HL-60 (cell line): ENCODE measurements at regions not wholly inside any gene's neighbourhood (a gene's known extent, or its start where the extent isn't known, plus 50 kb on each side); places are given as distances from the start of the nearest gene placed in this dataset.

ENCODE experiments used
- DNase-seq, 2 experiments: peaks; one replicate each; pipeline ENCODE4 v3.0.0-alpha.2; 2010 to 2020; ENCODE audit warnings: low read depth in 1 of 2, low spot score in 1 of 2
- H3K27ac ChIP-seq: fragments of 250-450 bp; sonication (Bioruptor Pico); replicated peaks from 2 replicates; pipeline ENCODE4 v1.5.1; 2020; ENCODE audit warnings: mild to moderate bottlenecking, moderate library complexity
- H3K27me3 ChIP-seq: fragments of 250-450 bp; sonication (Bioruptor Pico); 2 replicates; pipeline ENCODE4 v1.5.1; 2021; ENCODE audit warnings: mild to moderate bottlenecking, moderate library complexity; ENCODE audit not compliant: insufficient read depth, poor library complexity, severe bottlenecking
- H3K4me3 ChIP-seq: replicated peaks from 2 replicates; pipeline ENCODE4 v1.5.1; 2011; ENCODE audit warnings: mild to moderate bottlenecking, control low read depth, low read length; ENCODE audit not compliant: insufficient read depth
- CTCF ChIP-seq: IDR thresholded peaks from one replicate; pipeline ENCODE4 v1.5.1; 2011; ENCODE audit warnings: low read length, control low read depth, inconsistent platforms; ENCODE audit not compliant: insufficient read depth
- GABPA ChIP-seq: IDR thresholded peaks from 2 replicates; pipeline ENCODE4 v1.6.1; 2012; ENCODE audit warnings: low read depth
- POLR2AphosphoS5 ChIP-seq: IDR thresholded peaks from 2 replicates; pipeline ENCODE4 v1.6.1; 2012; ENCODE audit warnings: low read depth
- REST ChIP-seq: IDR thresholded peaks from 2 replicates; pipeline ENCODE4 v1.6.1; 2012; ENCODE audit warnings: low read depth; ENCODE audit not compliant: insufficient replicate concordance
- SPI1 ChIP-seq: IDR thresholded peaks from 2 replicates; pipeline ENCODE4 v1.6.1; 2012; ENCODE audit warnings: low read depth, mild to moderate bottlenecking, borderline replicate concordance

GRCh38 chr2:162916286-162916801, 77.8 kb upstream of the KCNH7 start:
- no peak for DNase-seq
- TF ChIP-seq GABPA (no peak), CTCF (no peak), POLR2AphosphoS5 (no peak), SPI1 (no peak), REST (no peak)
- Histone ChIP-seq H3K27me3 (no peaks in the 10 kb centered on the region), H3K27ac (no peak overlapping the region), H3K4me3 (no peak overlapping the region)

- H3K27me3 ChIP-seq = no peaks in the 10 kb centered on the region
- H3K4me3 ChIP-seq = no peak overlapping the region
- TF ChIP-seq REST (no peak), CTCF (no peak), SPI1 (no peak), GABPA (no peak), POLR2AphosphoS5 (no peak)
- H3K27ac ChIP-seq = no peak overlapping the region
- DNase-seq = no peak
Observed at GRCh38 chr2:162915858-162916257, 77.3 kb upstream of the KCNH7 start.

- no peak overlapping the region for H3K27ac ChIP-seq
- no peaks in the 10 kb centered on the region for H3K27me3 ChIP-seq
- no peak for TF ChIP-seq GABPA
- no peak for TF ChIP-seq SPI1
- TF ChIP-seq REST = no peak
- no peak for TF ChIP-seq POLR2AphosphoS5
- TF ChIP-seq CTCF = no peak
- no peak for DNase-seq
- H3K4me3 ChIP-seq = no peak overlapping the region
Observed at GRCh38 chr2:162914161-162914560, 75.6 kb upstream of the KCNH7 start.
